GM18861 (cell line): ENCODE measurements at regions not wholly inside any gene's neighbourhood (a gene's known extent, or its start where the extent isn't known, plus 50 kb on each side); places are given as distances from the start of the nearest gene placed in this dataset.
"Not testable (repeated sequence)": the region's sequence is repeated elsewhere in the genome, so short reads cannot be mapped to it uniquely, and the experiment has no call there.

Experiments used
- ATAC-seq: cut with Tn5 transposase; IDR thresholded peaks from one replicate; pipeline ENCODE4 v1.9.1; 2021; ENCODE audit not compliant: unreplicated experiment

- ATAC-seq = no peak
Observed at GRCh38 chr18:22503803-22504202, 86.1 kb upstream of the CTAGE1 start.

GRCh38 chr18:22504251-22505030 lies 86.7 kb upstream of the CTAGE1 start:
- no peak for ATAC-seq

- ATAC-seq = no peak
Observed at GRCh38 chr18:22505141-22505591, 87.5 kb upstream of the CTAGE1 start.

GRCh38 chr18:22507055-22507454 lies 89.3 kb upstream of the CTAGE1 start:
- no peak for ATAC-seq

GRCh38 chr18:22509423-22509822 lies 91.7 kb upstream of the CTAGE1 start:
- no peak for ATAC-seq

GRCh38 chr18:22510697-22511096 lies 93.0 kb upstream of the CTAGE1 start:
- ATAC-seq = no peak

GRCh38 chr18:22513721-22514481 lies 96.2 kb upstream of the CTAGE1 start:
- no peak for ATAC-seq

GRCh38 chr18:22514655-22515054 lies 96.9 kb upstream of the CTAGE1 start:
- ATAC-seq = no peak

- no peak for ATAC-seq
Observed at GRCh38 chr18:22515250-22515649, 97.5 kb upstream of the CTAGE1 start.

- ATAC-seq = no peak
Observed at GRCh38 chr18:22517356-22517755, 99.6 kb upstream of the CTAGE1 start.

- no peak for ATAC-seq
Observed at GRCh38 chr18:22521026-22521707, 103.5 kb upstream of the CTAGE1 start.

GRCh38 chr18:22523481-22523880 lies 105.8 kb upstream of the CTAGE1 start:
- no peak for ATAC-seq

GRCh38 chr18:22524783-22525182 lies 107.1 kb upstream of the CTAGE1 start:
- ATAC-seq = no peak

GRCh38 chr18:22525313-22525712 lies 107.6 kb upstream of the CTAGE1 start:
- no peak for ATAC-seq

- ATAC-seq = no peak
Observed at GRCh38 chr18:22525883-22526282, 108.2 kb upstream of the CTAGE1 start.

GRCh38 chr18:22528291-22528690 lies 110.6 kb upstream of the CTAGE1 start:
- ATAC-seq = no peak

GRCh38 chr18:22534706-22535105 lies 117.0 kb upstream of the CTAGE1 start:
- ATAC-seq = not testable (repeated sequence)

GRCh38 chr18:22536558-22536957 lies 118.8 kb upstream of the CTAGE1 start:
- ATAC-seq = no peak

GRCh38 chr18:22538426-22538825 lies 120.7 kb upstream of the CTAGE1 start:
- ATAC-seq = no peak

GRCh38 chr18:22539051-22539765 lies 121.5 kb upstream of the CTAGE1 start:
- no peak for ATAC-seq

GRCh38 chr18:22541232-22541631 lies 123.5 kb upstream of the CTAGE1 start:
- ATAC-seq = no peak
